Endothelial cell (in vitro differentiated cells): ENCODE measurements at regions not wholly inside any gene's neighbourhood (a gene's known extent, or its start where the extent isn't known, plus 50 kb on each side); places are given as distances from the start of the nearest gene placed in this dataset.

Source experiments
- DNase-seq: peaks from one replicate; pipeline ENCODE4 v3.0.0; 2021; ENCODE audit warnings: low spot score
- H3K27ac Mint-ChIP-seq: one replicate; pipeline ENCODE4 v1.8.0; 2021; ENCODE audit warnings: mixed read lengths, inconsistent platforms; ENCODE audit not compliant: unreplicated experiment
- H3K27me3 Mint-ChIP-seq: one replicate; pipeline ENCODE4 v1.8.0; 2021; ENCODE audit warnings: mild to moderate bottlenecking, moderate library complexity, mixed read lengths, inconsistent platforms; ENCODE audit not compliant: unreplicated experiment
- H3K36me3 Mint-ChIP-seq: one replicate; pipeline ENCODE4 v1.8.0; 2021; ENCODE audit warnings: mild to moderate bottlenecking, low read depth, mixed read lengths, inconsistent platforms; ENCODE audit not compliant: unreplicated experiment
- H3K4me1 Mint-ChIP-seq: one replicate; pipeline ENCODE4 v1.8.0; 2021; ENCODE audit warnings: mild to moderate bottlenecking, mixed read lengths, inconsistent platforms; ENCODE audit not compliant: unreplicated experiment
- H3K4me3 Mint-ChIP-seq: one replicate; pipeline ENCODE4 v1.8.0; 2021; ENCODE audit warnings: mild to moderate bottlenecking, mixed read lengths, inconsistent platforms; ENCODE audit not compliant: unreplicated experiment
- H3K9me3 Mint-ChIP-seq: one replicate; pipeline ENCODE4 v1.8.0; 2021; ENCODE audit warnings: mixed read lengths, inconsistent platforms; ENCODE audit not compliant: unreplicated experiment
- TF ChIP-seq, protein P1 (sequence below): fragments of 200-600 bp; sonication (generic); IDR thresholded peaks from one replicate; pipeline ENCODE4 v1.5.0; 2021; ENCODE audit warnings: antibody characterized with exemption; ENCODE audit not compliant: unreplicated experiment

DNA sequence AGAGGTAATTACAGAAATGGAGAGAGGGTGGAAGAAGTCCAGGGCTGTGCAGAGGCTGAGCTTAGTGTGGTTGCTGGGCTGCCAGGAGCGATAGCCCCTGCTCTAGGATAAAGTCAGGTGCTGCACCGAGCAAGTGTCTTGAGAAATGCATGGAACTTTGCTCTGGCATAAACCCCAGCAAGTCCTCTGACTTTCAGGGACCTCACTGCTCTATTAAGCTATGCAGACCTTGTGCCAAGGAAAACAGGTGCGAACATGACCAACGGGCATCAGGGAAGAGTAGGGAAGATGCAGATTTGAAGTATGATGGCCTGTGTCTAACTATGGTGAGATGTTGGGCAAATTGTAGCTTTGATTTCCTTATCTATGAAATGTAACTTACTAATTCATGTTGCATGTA is 416.8 kb downstream of the NR2F2 start:
- no peaks in the 10 kb centered on the region for H3K4me1 Mint-ChIP-seq
- H3K36me3 Mint-ChIP-seq: no peaks in the 10 kb centered on the region
- no peaks in the 10 kb centered on the region for H3K9me3 Mint-ChIP-seq
- TF ChIP-seq, protein P1, sequence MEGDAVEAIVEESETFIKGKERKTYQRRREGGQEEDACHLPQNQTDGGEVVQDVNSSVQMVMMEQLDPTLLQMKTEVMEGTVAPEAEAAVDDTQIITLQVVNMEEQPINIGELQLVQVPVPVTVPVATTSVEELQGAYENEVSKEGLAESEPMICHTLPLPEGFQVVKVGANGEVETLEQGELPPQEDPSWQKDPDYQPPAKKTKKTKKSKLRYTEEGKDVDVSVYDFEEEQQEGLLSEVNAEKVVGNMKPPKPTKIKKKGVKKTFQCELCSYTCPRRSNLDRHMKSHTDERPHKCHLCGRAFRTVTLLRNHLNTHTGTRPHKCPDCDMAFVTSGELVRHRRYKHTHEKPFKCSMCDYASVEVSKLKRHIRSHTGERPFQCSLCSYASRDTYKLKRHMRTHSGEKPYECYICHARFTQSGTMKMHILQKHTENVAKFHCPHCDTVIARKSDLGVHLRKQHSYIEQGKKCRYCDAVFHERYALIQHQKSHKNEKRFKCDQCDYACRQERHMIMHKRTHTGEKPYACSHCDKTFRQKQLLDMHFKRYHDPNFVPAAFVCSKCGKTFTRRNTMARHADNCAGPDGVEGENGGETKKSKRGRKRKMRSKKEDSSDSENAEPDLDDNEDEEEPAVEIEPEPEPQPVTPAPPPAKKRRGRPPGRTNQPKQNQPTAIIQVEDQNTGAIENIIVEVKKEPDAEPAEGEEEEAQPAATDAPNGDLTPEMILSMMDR: no peak
- DNase-seq: no peak
- no peak overlapping the region for H3K4me3 Mint-ChIP-seq
- no peaks in the 10 kb centered on the region for H3K27me3 Mint-ChIP-seq
- H3K27ac Mint-ChIP-seq: no peak overlapping the region

DNA sequence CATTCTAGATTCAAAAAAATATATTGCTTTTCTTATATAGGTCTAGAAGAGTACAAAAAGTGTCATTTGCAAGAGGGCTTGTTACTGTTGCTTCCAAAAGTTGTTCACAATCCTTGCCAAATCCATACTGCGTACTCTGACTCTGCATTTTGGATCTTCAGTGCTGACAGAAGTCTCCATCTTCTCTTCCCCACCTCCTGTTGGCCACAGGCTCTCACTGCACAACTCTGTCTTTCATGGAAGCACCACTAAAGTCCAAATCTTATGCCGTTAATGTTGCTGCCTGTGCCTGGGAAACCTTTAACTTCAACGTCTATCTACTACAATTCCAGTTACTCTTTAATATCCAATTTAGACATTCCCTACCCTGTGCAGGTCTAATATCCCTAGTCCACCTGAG is 419.9 kb downstream of the NR2F2 start:
- H3K27me3 Mint-ChIP-seq: no peaks in the 10 kb centered on the region
- no peaks in the 10 kb centered on the region for H3K36me3 Mint-ChIP-seq
- no peak for DNase-seq
- H3K4me1 Mint-ChIP-seq: no peaks in the 10 kb centered on the region
- no peak overlapping the region for H3K4me3 Mint-ChIP-seq
- TF ChIP-seq, protein P1: no peak
- H3K27ac Mint-ChIP-seq: no peak overlapping the region
- H3K9me3 Mint-ChIP-seq: no peaks in the 10 kb centered on the region

DNA sequence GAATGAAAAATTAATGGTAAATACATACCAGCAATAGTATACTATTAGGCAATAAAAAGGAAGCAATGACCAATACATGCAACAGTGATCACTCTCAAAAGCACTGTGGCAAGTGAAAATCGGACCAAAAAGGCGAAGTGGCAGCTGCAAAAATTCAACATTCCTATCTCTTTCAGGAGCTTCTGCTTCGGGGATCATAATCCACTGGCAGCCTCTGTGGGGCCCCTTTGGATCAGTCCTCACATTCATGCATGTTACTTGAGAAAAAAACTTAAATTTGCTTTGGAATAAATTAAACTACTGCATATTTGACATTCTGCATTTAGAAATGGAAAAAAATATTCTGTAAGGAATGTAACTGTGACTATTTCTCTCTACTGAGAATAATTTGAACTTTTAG is 425.6 kb downstream of the NR2F2 start:
- H3K9me3 Mint-ChIP-seq: no peaks in the 10 kb centered on the region
- no peaks in the 10 kb centered on the region for H3K27me3 Mint-ChIP-seq
- H3K4me1 Mint-ChIP-seq: no peaks in the 10 kb centered on the region
- TF ChIP-seq, protein P1: no peak
- no peak overlapping the region for H3K4me3 Mint-ChIP-seq
- DNase-seq: no peak
- H3K36me3 Mint-ChIP-seq: no peaks in the 10 kb centered on the region
- no peak overlapping the region for H3K27ac Mint-ChIP-seq

DNA sequence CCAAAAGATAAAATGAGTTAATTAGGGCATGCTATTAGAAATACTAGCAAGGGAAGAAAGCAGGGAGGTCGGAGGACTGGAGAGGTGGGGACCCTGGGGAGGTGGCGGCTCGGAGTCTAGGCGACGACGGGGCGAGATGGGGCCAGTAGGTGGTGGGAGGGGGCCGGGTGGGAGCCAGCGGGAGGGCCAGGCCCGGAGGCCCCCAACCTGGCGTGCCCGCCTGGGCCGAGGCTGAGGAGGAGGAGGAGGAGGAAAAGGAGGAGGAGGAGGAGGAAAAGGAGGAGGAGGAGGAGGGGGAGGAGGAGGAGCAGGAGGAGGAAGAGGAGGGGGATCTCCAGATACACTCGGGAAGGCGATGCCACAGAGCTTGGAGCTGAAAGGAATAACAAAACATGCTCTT is 426.2 kb downstream of the NR2F2 start:
- DNase-seq: no peak
- Mint-ChIP-seq H3K9me3 (no peaks in the 10 kb centered on the region), H3K27me3 (no peaks in the 10 kb centered on the region), H3K36me3 (no peaks in the 10 kb centered on the region), H3K27ac (no peak overlapping the region), H3K4me3 (no peak overlapping the region), H3K4me1 (no peaks in the 10 kb centered on the region)
- TF ChIP-seq, protein P1: no peak

DNA sequence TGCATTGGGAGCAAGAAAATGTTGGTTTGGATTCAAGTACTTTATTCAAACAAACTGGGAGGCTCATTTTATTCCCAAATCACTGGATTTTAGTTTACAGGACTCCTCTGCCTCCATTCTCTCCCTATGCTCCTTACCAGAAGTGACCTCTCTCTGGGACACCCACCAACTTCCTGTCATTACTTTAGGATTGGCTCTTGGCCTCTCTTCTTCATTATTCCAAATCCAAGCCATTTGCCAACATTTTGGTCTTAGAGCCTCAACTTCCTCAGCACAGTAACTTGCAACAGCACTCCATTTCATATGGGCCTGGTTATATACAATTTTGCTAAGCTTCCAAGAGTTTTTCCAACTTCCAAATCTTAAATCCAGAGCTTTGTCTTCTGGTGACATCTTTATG is 432.1 kb downstream of the NR2F2 start:
- H3K9me3 Mint-ChIP-seq: no peaks in the 10 kb centered on the region
- no peaks in the 10 kb centered on the region for H3K27me3 Mint-ChIP-seq
- no peak overlapping the region for H3K27ac Mint-ChIP-seq
- H3K4me3 Mint-ChIP-seq: no peak overlapping the region
- H3K36me3 Mint-ChIP-seq: no peaks in the 10 kb centered on the region
- TF ChIP-seq, protein P1: no peak
- no peaks in the 10 kb centered on the region for H3K4me1 Mint-ChIP-seq
- DNase-seq: no peak
